Endothelial cell (in vitro differentiated cells): ENCODE measurements at regions not wholly inside any gene's neighbourhood (a gene's known extent, or its start where the extent isn't known, plus 50 kb on each side); places are given as distances from the start of the nearest gene placed in this dataset.

ENCODE experiments used
- DNase-seq: peaks from one replicate; pipeline ENCODE4 v3.0.0; 2021; ENCODE audit warnings: low spot score
- H3K27ac Mint-ChIP-seq: one replicate; pipeline ENCODE4 v1.8.0; 2021; ENCODE audit warnings: mixed read lengths, inconsistent platforms; ENCODE audit not compliant: unreplicated experiment
- H3K27me3 Mint-ChIP-seq: one replicate; pipeline ENCODE4 v1.8.0; 2021; ENCODE audit warnings: mild to moderate bottlenecking, moderate library complexity, mixed read lengths, inconsistent platforms; ENCODE audit not compliant: unreplicated experiment
- H3K36me3 Mint-ChIP-seq: one replicate; pipeline ENCODE4 v1.8.0; 2021; ENCODE audit warnings: mild to moderate bottlenecking, low read depth, mixed read lengths, inconsistent platforms; ENCODE audit not compliant: unreplicated experiment
- H3K4me1 Mint-ChIP-seq: one replicate; pipeline ENCODE4 v1.8.0; 2021; ENCODE audit warnings: mild to moderate bottlenecking, mixed read lengths, inconsistent platforms; ENCODE audit not compliant: unreplicated experiment
- H3K4me3 Mint-ChIP-seq: one replicate; pipeline ENCODE4 v1.8.0; 2021; ENCODE audit warnings: mild to moderate bottlenecking, mixed read lengths, inconsistent platforms; ENCODE audit not compliant: unreplicated experiment
- H3K9me3 Mint-ChIP-seq: one replicate; pipeline ENCODE4 v1.8.0; 2021; ENCODE audit warnings: mixed read lengths, inconsistent platforms; ENCODE audit not compliant: unreplicated experiment
- CTCF ChIP-seq: fragments of 200-600 bp; sonication (generic); IDR thresholded peaks from one replicate; pipeline ENCODE4 v1.5.0; 2021; ENCODE audit warnings: antibody characterized with exemption; ENCODE audit not compliant: unreplicated experiment

GRCh38 chr2:133768256-133768655 is 200.0 kb upstream of the NCKAP5 start:
- no peak overlapping the region for H3K27ac Mint-ChIP-seq
- no peak for TF ChIP-seq CTCF
- H3K4me1 Mint-ChIP-seq, result no peaks in the 10 kb centered on the region
- no peaks in the 10 kb centered on the region for H3K36me3 Mint-ChIP-seq
- peaks cover 7% of the 10 kb centered on the region for H3K9me3 Mint-ChIP-seq
- H3K27me3 Mint-ChIP-seq, result peaks cover 4% of the 10 kb centered on the region
- DNase-seq, result no peak
- H3K4me3 Mint-ChIP-seq, result no peak overlapping the region

GRCh38 chr2:133768658-133769435 is 200.6 kb upstream of the NCKAP5 start:
- Mint-ChIP-seq H3K36me3 (no peaks in the 10 kb centered on the region), H3K9me3 (peaks cover 7% of the 10 kb centered on the region), H3K27ac (no peak overlapping the region), H3K4me1 (no peaks in the 10 kb centered on the region), H3K27me3 (peaks cover 4% of the 10 kb centered on the region), H3K4me3 (no peak overlapping the region)
- no peak for TF ChIP-seq CTCF
- DNase-seq, result no peak

- no peak overlapping the region for H3K27ac Mint-ChIP-seq
- H3K4me1 Mint-ChIP-seq, result no peaks in the 10 kb centered on the region
- DNase-seq, result no peak
- H3K27me3 Mint-ChIP-seq, result peaks cover 4% of the 10 kb centered on the region
- H3K36me3 Mint-ChIP-seq, result no peaks in the 10 kb centered on the region
- no peak overlapping the region for H3K4me3 Mint-ChIP-seq
- TF ChIP-seq CTCF, result no peak
- peaks cover 2% of the 10 kb centered on the region for H3K9me3 Mint-ChIP-seq
Measured at GRCh38 chr2:133773854-133774653, 205.8 kb upstream of the NCKAP5 start.

GRCh38 chr2:133774654-133775015 is 206.4 kb upstream of the NCKAP5 start:
- no peak for DNase-seq
- no peak for TF ChIP-seq CTCF
- Mint-ChIP-seq H3K27me3 (peaks cover 4% of the 10 kb centered on the region), H3K4me3 (no peak overlapping the region), H3K9me3 (no peaks in the 10 kb centered on the region), H3K36me3 (no peaks in the 10 kb centered on the region), H3K4me1 (no peaks in the 10 kb centered on the region), H3K27ac (no peak overlapping the region)
